Sigmoid colon (tissue), 4 donors: ENCODE measurements at regions not wholly inside any gene's neighbourhood (a gene's known extent, or its start where the extent isn't known, plus 50 kb on each side); places are given as distances from the start of the nearest gene placed in this dataset.

Experiments used
- CTCF ChIP-seq, 4 experiments: fragments of 450-650 bp in 3 of 4; fragments of 200-600 bp in 1 of 4; IDR thresholded peaks; one replicate each; pipeline ENCODE4 v1.5.1; 2016 to 2019; ENCODE audit warnings: antibody characterized with exemption in 4 of 4, mild to moderate bottlenecking in 3 of 4, moderate library complexity in 2 of 4
- EP300 ChIP-seq, 4 donors: sonication (generic); formaldehyde crosslinking; IDR thresholded peaks; one replicate each; pipeline ENCODE4 v1.6.1; 2017; ENCODE audit warnings: antibody characterized with exemption in 4 of 4
- POLR2A ChIP-seq, 2 donors: fragments of 450-650 bp; IDR thresholded peaks; one replicate each; pipeline ENCODE4 v1.6.1; 2016; ENCODE audit warnings: antibody characterized with exemption in 2 of 2, mild to moderate bottlenecking in 2 of 2, moderate library complexity in 2 of 2
- POLR2AphosphoS5 ChIP-seq, 4 donors: sonication (generic); formaldehyde crosslinking; IDR thresholded peaks; one replicate each; pipeline ENCODE4 v1.6.1; 2017; ENCODE audit warnings: antibody characterized with exemption in 4 of 4

GRCh38 chr2:42998721-42999120 lies 206.3 kb upstream of the HAAO start:
- TF ChIP-seq POLR2AphosphoS5 (IDR thresholded peaks at IDR 0.05) (no peak), CTCF (IDR thresholded peaks at IDR 0.05) (no peak), POLR2A (IDR thresholded peaks at IDR 0.05) (no peak), EP300 (IDR thresholded peaks at IDR 0.05) (no peak)
